SK-N-SH (cell line): ENCODE measurements at regions not wholly inside any gene's neighbourhood (a gene's known extent, or its start where the extent isn't known, plus 50 kb on each side); places are given as distances from the start of the nearest gene placed in this dataset.

Experiments
- CTCF ChIA-PET: fragments of 300-600, 350-600 bp; formaldehyde crosslinking; extraction: SDS; loops from one replicate; lab custom pipeline; 2021; lab: Yijun Ruan, JAX
- POLR2A ChIA-PET: fragments of 350-600 bp; sonication (Branson Sonifier 250); formaldehyde crosslinking; extraction: SDS; loops from one replicate; lab custom pipeline; 2020; ENCODE audit warnings: antibody characterized with exemption, inconsistent platforms; lab: Yijun Ruan, JAX
- DNase-seq: peaks from one replicate; pipeline ENCODE4 v3.0.0; 2012
- H2AFZ ChIP-seq: fragments of 200-600 bp; sonication (generic); 2 replicates; pipeline ENCODE4 v1.8.1; 2016; ENCODE audit warnings: antibody characterized with exemption, mild to moderate bottlenecking, low read depth
- H3F3A ChIP-seq: fragments of 200-600 bp; sonication (generic); replicated peaks from 2 replicates; pipeline ENCODE3; 2016; ENCODE audit warnings: antibody characterized with exemption, mild to moderate bottlenecking; ENCODE audit not compliant: insufficient read depth
- H3K27ac ChIP-seq, 2 experiments: fragments of 200-500 bp in 1 of 2; fragments of 200-600 bp in 1 of 2; sonication (Bioruptor generic) in 1 of 2; sonication (generic), shearing (Covaris generic) in 1 of 2; 2 replicates each; pipeline versions ENCODE4 v1.5.1 to v1.6.1; 2014 to 2016; ENCODE audit warnings: low read depth in 2 of 2, inconsistent platforms in 1 of 2, low read length in 1 of 2, mild to moderate bottlenecking in 1 of 2, mixed read lengths in 1 of 2
- H3K27me3 ChIP-seq: fragments of 200-600 bp; sonication (generic), shearing (Covaris generic); 2 replicates; pipeline ENCODE4 v1.6.1; 2016; ENCODE audit warnings: mixed run types; ENCODE audit not compliant: insufficient read depth
- H3K36me3 ChIP-seq, 2 experiments: fragments of 200-500 bp in 1 of 2; fragments of 200-600 bp in 1 of 2; sonication (Bioruptor generic) in 1 of 2; sonication (generic) in 1 of 2; replicated peaks in 1 of 2; 2 replicates each; pipeline versions ENCODE3 to v1.5.1; 2014 to 2016; ENCODE audit warnings: low read length in 1 of 2, mild to moderate bottlenecking in 1 of 2; ENCODE audit not compliant: insufficient read depth in 2 of 2, control insufficient read depth in 1 of 2
- H3K4me1 ChIP-seq, 2 experiments: fragments of 200-500 bp in 1 of 2; fragments of 200-600 bp in 1 of 2; sonication (Bioruptor generic) in 1 of 2; sonication (generic), shearing (Covaris generic) in 1 of 2; 2 replicates each; pipeline versions ENCODE4 v1.5.1 to v1.6.1; 2014 to 2016; ENCODE audit warnings: low read depth in 1 of 2, low read length in 1 of 2, mixed run types in 1 of 2; ENCODE audit not compliant: insufficient read depth in 2 of 2, control insufficient read depth in 1 of 2
- H3K4me2 ChIP-seq: fragments of 200-600 bp; sonication (generic), shearing (Covaris generic); 2 replicates; pipeline ENCODE4 v1.6.1; 2017; ENCODE audit warnings: mixed run types
- H3K4me3 ChIP-seq, 2 experiments: fragments of 200-500 bp in 1 of 2; fragments of 200-600 bp in 1 of 2; sonication (Bioruptor generic) in 1 of 2; sonication (generic), shearing (Covaris generic) in 1 of 2; 2 replicates each; pipeline versions ENCODE4 v1.5.1 to v1.8.1; 2014 to 2016; ENCODE audit warnings: low read depth in 2 of 2, inconsistent platforms in 1 of 2, low read length in 1 of 2, mild to moderate bottlenecking in 1 of 2, mixed read lengths in 1 of 2, moderate library complexity in 1 of 2
- H3K79me2 ChIP-seq: fragments of 200-600 bp; sonication (generic); 2 replicates; pipeline ENCODE4 v1.8.1; 2017; ENCODE audit warnings: mild to moderate bottlenecking; ENCODE audit not compliant: insufficient read depth
- H3K9ac ChIP-seq: fragments of 200-600 bp; sonication (generic); 2 replicates; pipeline ENCODE4 v1.6.1; 2017; ENCODE audit warnings: mixed run types
- H3K9me2 ChIP-seq: fragments of 200-600 bp; sonication (generic); 2 replicates; pipeline ENCODE4 v1.6.1; 2017; ENCODE audit warnings: mixed run types
- H3K9me3 ChIP-seq: fragments of 200-600 bp; sonication (generic); 2 replicates; pipeline ENCODE4 v1.6.1; 2017; ENCODE audit warnings: mixed run types, mild to moderate bottlenecking, moderate library complexity
- H4K20me1 ChIP-seq: fragments of 200-600 bp; sonication (generic); 2 replicates; pipeline ENCODE4 v1.6.1; 2017; ENCODE audit warnings: mild to moderate bottlenecking, mixed run types; ENCODE audit not compliant: insufficient read depth
- ELF1 ChIP-seq: IDR thresholded peaks from 2 replicates; pipeline ENCODE4 v1.4.0; 2012
- EP300 ChIP-seq, 2 experiments: IDR thresholded peaks; 2 replicates each; pipeline versions ENCODE4 v1.4.0 to v1.6.1; 2012; ENCODE audit warnings: borderline replicate concordance in 1 of 2, low read depth in 1 of 2, low read length in 1 of 2
- EZH2phosphoT487 ChIP-seq: fragments of 200-600 bp; sonication (generic); IDR thresholded peaks from 2 replicates; pipeline ENCODE4 v1.6.1; 2017; ENCODE audit warnings: low read depth, mixed run types, mild to moderate bottlenecking, antibody characterized with exemption, moderate library complexity, borderline replicate concordance
- FOSL2 ChIP-seq: IDR thresholded peaks from 2 replicates; pipeline ENCODE4 v1.4.0; 2012; ENCODE audit warnings: low read depth, mild to moderate bottlenecking, moderate library complexity, borderline replicate concordance
- FOXM1 ChIP-seq: IDR thresholded peaks from 2 replicates; pipeline ENCODE4 v1.4.0; 2012; ENCODE audit warnings: low read depth, mild to moderate bottlenecking
- GABPA ChIP-seq: IDR thresholded peaks from 2 replicates; pipeline ENCODE4 v1.4.0; 2012; ENCODE audit warnings: low read depth, mild to moderate bottlenecking
- GATA2 ChIP-seq: sonication (generic); formaldehyde crosslinking; IDR thresholded peaks from 2 replicates; pipeline ENCODE4 v1.5.0; 2020; ENCODE audit warnings: mild to moderate bottlenecking, missing genetic modification reagents
- JUND ChIP-seq: IDR thresholded peaks from 2 replicates; pipeline ENCODE4 v1.4.0; 2012
- MXI1 ChIP-seq: IDR thresholded peaks from 2 replicates; pipeline ENCODE4 v1.6.1; 2012; ENCODE audit warnings: mild to moderate bottlenecking, low read depth, low read length, improper control_type of control experiment
- PBX3 ChIP-seq: IDR thresholded peaks from 2 replicates; pipeline ENCODE4; 2012
- POLR2AphosphoS5 ChIP-seq: IDR thresholded peaks from 2 replicates; pipeline ENCODE4 v1.6.1; 2012; ENCODE audit warnings: low read depth, low read length
- RAD21 ChIP-seq: IDR thresholded peaks from 2 replicates; pipeline ENCODE4 v1.6.1; 2012; ENCODE audit warnings: mild to moderate bottlenecking, low read length
- RCOR1 ChIP-seq: fragments of 150-350 bp; IDR thresholded peaks from 2 replicates; pipeline ENCODE4 v1.6.1; 2017; ENCODE audit warnings: antibody characterized with exemption, low read length
- RFX5 ChIP-seq: IDR thresholded peaks from 2 replicates; pipeline ENCODE4 v1.6.1; 2012; ENCODE audit warnings: mild to moderate bottlenecking, improper control_type of control experiment, low read length
- SIN3A ChIP-seq: IDR thresholded peaks from 2 replicates; pipeline ENCODE4 v1.6.1; 2012; ENCODE audit warnings: low read depth, mild to moderate bottlenecking, low read length, moderate library complexity, borderline replicate concordance
- USF1 ChIP-seq: IDR thresholded peaks from 2 replicates; pipeline ENCODE4 v1.4.0; 2012; ENCODE audit warnings: low read depth, borderline replicate concordance
- WGBS: methylation state at CpG from one replicate; pipeline ENCODE4 v1.1.6; 2017; ENCODE audit warnings: low lambda C conversion rate; 5-methylcytosine and 5-hydroxymethylcytosine counted together
- TF ChIP-seq, protein P1 (sequence below): fragments of 200-600 bp; sonication (generic); IDR thresholded peaks from 2 replicates; pipeline ENCODE4 v1.6.1; 2017; ENCODE audit warnings: antibody characterized with exemption, mild to moderate bottlenecking, moderate library complexity

DNA sequence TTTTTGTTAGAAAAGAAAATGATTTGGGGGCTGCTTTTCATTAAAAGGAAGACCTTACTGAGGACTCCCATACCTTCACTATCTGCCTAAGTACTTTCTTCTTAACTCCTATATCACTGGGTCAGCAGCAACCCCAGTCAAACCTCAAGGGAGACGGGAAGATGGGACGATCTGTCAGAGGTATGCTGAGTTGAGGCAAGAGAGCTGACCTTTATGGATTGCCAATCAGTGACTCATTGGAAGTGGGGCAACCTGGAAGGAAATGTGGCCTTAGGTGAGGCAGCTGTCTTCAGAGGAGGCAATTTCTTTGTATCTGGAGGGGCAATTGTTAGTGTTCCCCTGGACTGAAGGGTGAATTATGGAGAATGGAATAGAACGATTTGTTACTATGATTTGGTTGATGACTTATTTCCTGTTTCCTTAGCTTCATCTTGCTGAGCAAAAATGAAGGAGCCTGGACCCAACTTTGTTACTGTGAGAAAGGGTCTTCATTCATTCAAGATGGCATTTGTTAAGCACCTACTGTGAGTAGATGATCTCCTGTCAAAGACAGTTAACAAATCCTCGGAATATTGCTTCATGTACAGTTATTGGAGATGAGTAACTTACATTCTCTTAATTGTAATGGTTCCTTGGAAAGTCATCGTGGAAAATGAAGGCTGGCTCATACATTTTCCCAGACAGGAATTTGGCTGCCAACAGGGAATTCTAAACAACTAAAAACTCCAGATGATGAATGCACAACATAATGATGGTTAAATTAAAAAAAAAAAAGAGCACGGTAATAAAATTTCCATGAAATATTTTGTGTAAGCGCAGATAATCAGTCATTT is 134.7 kb upstream of the KCNJ15 start:
- no peaks in the 10 kb centered on the region for H3K27me3 ChIP-seq
- no peaks in the 10 kb centered on the region for H3K36me3 ChIP-seq
- no peak overlapping the region for H3K4me3 ChIP-seq
- ChIA-PET CTCF (interaction anchor here (0.6 to 1.2 kb wide), 3 partner anchors 13 to 447 kb away, joined by 3 read pairs; no protein-coding TSS in a partner anchor), POLR2A (no interaction called here)
- 33% methylated on average over 7 of the region's 7 CpGs for WGBS
- H3F3A ChIP-seq: no peaks in the 10 kb centered on the region
- no peak overlapping the region for H2AFZ ChIP-seq
- H3K9ac ChIP-seq: no peak overlapping the region
- H4K20me1 ChIP-seq: no peaks in the 10 kb centered on the region
- no peaks in the 10 kb centered on the region for H3K79me2 ChIP-seq
- no peaks in the 10 kb centered on the region for H3K4me1 ChIP-seq
- TF ChIP-seq RCOR1: no peak
- TF ChIP-seq EP300 (IDR thresholded peaks at IDR 0.05; ENCODE audit: borderline replicate concordance in 1 of 2, low read depth in 1 of 2, low read length in 1 of 2): no peak
- TF ChIP-seq FOSL2: no peak
- TF ChIP-seq ELF1: no peak
- TF ChIP-seq GABPA: no peak
- TF ChIP-seq SIN3A: no peak
- no peak for TF ChIP-seq GATA2 (CRISPR knock-in tag)
- no peak for TF ChIP-seq PBX3
- TF ChIP-seq RFX5: no peak
- DNase-seq: no peak
- no peaks in the 10 kb centered on the region for H3K9me3 ChIP-seq
- no peak overlapping the region for H3K4me2 ChIP-seq
- no peak overlapping the region for H3K27ac ChIP-seq
- no peaks in the 10 kb centered on the region for H3K9me2 ChIP-seq

DNA sequence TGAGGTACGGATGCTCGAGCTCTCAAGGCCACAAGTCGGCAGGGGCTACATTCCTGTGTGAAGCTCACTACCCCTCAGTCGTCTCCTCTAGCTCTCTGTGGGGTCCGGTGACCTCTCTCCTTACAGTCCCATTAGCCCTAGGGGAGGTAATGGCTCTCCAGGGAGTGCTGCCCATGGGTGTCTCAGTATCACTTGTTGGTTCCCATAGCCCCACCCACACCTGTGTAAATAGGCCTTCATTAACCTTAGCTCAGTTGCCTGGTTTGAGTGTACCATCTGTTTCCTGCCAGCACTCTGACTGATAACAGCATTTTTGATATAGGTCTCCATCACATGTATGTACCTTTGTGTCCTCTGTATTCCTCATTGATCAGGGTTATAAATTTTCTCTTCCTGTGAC is 133.2 kb upstream of the KCNJ15 start:
- TF ChIP-seq RAD21: no peak
- TF ChIP-seq MXI1: no peak
- TF ChIP-seq POLR2AphosphoS5: no peak
- TF ChIP-seq FOXM1: no peak
- TF ChIP-seq, protein P1, sequence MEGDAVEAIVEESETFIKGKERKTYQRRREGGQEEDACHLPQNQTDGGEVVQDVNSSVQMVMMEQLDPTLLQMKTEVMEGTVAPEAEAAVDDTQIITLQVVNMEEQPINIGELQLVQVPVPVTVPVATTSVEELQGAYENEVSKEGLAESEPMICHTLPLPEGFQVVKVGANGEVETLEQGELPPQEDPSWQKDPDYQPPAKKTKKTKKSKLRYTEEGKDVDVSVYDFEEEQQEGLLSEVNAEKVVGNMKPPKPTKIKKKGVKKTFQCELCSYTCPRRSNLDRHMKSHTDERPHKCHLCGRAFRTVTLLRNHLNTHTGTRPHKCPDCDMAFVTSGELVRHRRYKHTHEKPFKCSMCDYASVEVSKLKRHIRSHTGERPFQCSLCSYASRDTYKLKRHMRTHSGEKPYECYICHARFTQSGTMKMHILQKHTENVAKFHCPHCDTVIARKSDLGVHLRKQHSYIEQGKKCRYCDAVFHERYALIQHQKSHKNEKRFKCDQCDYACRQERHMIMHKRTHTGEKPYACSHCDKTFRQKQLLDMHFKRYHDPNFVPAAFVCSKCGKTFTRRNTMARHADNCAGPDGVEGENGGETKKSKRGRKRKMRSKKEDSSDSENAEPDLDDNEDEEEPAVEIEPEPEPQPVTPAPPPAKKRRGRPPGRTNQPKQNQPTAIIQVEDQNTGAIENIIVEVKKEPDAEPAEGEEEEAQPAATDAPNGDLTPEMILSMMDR: no peak
- TF ChIP-seq EZH2phosphoT487: no peak
- no peak for TF ChIP-seq USF1
- no peak for TF ChIP-seq JUND
- H3F3A ChIP-seq: no peaks in the 10 kb centered on the region

More for the DNA sequence above, 133.2 kb upstream of the KCNJ15 start:
- Histone ChIP-seq H2AFZ (no peak overlapping the region), H3K27ac (no peak overlapping the region), H3K9me2 (no peaks in the 10 kb centered on the region), H3K27me3 (no peaks in the 10 kb centered on the region), H3K9ac (no peak overlapping the region), H3K79me2 (no peaks in the 10 kb centered on the region), H3K4me3 (no peak overlapping the region), H4K20me1 (no peaks in the 10 kb centered on the region), H3K36me3 (no peaks in the 10 kb centered on the region), H3K9me3 (no peaks in the 10 kb centered on the region), H3K4me2 (no peak overlapping the region), H3K4me1 (no peaks in the 10 kb centered on the region)
- ChIA-PET CTCF (interaction anchor here (1.3 to 1.9 kb wide), 3 partner anchors 20 to 412 kb away, joined by 3 to 6 read pairs (median 3); no protein-coding TSS in a partner anchor), POLR2A (no interaction called here)
- WGBS: 38% methylated on average over 5 of the region's 5 CpGs
- DNase-seq: no peak
